ENCODE measurements at regions not wholly inside any gene's neighbourhood (a gene's known extent, or its start where the extent isn't known, plus 50 kb on each side); places are given as distances from the start of the nearest gene placed in this dataset.

- TF ChIP-seq POLR2AphosphoS5 (IDR thresholded peaks at IDR 0.05) (no peak), EP300 (IDR thresholded peaks at IDR 0.05) (no peak), POLR2A (IDR thresholded peaks at IDR 0.05) (no peak)
These were observed 155.5 kb downstream of the TNFSF13B start for GRCh38 chr13:108425056-108425455.

Data from gastroesophageal sphincter (tissue), 2 donors.